ENCODE measurements at regions not wholly inside any gene's neighbourhood (a gene's known extent, or its start where the extent isn't known, plus 50 kb on each side); places are given as distances from the start of the nearest gene placed in this dataset.

DNA sequence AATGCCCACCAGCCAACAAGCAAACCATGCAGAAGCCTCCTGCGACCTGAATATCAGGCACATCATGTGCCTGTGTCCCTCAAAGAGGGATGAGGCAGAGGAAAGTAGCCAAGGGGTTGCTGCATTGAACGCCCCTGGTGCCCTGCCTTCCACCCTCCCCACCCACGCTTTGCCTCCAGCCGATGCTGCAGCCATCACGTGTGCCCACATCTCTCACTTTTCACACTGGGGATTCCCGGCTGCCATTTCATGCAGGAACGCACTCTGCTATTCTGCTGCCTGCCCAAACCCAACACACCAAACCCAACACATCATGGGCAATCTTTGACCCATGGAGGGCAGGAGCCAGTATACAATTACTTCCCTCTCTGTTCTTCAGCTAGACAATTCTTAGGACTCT, 462.2 kb upstream of the PROK2 start:
- Histone ChIP-seq H3K4me3 (no peak overlapping the region), H3K27ac (no peak overlapping the region)

DNA sequence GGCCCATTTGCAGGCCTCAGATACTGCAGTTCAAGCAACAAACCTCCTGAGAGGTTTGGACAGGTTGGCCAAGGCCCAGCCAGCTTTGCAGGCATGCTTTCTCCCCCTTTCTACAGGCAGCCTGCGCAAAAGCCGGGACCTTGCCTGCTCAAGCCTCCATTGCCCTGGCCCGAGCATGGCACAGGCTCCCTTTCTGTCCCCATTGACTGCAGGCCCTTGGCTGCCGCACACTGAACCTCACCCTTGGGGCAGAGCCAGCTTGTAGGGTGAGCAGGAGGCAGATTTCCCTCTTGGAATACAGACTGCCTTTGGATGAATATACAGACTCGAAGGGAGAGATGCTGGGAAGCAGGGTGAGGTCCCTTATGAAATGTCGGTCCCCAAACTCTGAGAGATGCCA, 461.7 kb upstream of the PROK2 start:
- Histone ChIP-seq H3K27ac (no peak overlapping the region), H3K4me3 (no peak overlapping the region)

DNA sequence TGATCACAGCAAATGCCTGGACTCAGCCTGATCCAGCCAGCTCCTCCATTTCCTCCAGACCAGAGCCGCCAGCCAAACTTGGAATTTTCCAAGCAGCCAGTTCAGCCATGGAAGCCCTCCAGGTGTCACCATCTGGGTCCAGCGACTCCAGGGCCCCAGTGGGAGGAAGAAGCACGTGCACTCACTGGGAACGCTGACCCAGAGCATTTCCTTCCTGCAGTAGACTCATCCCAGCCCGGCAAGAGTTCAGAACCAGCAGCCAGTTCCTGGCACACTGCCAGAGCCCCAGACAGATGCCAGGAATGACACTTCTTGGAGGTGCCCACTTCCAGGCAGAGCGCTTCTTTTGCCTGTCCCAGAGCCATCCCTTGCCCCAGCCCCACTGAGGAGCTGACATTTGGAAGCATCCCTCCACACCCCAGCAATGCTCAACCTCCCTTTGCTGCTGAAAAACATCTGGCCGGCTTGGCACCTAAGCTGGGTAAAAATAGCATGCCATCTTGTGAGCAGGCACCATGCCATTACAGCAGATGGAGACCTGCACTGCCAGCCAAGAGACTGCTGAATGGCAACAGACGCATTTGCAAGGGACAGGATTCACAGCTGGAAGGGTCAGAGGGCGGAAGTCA, 460.3 kb upstream of the PROK2 start:
- no peak overlapping the region for H3K27ac ChIP-seq
- H3K4me3 ChIP-seq = no peak overlapping the region

DNA sequence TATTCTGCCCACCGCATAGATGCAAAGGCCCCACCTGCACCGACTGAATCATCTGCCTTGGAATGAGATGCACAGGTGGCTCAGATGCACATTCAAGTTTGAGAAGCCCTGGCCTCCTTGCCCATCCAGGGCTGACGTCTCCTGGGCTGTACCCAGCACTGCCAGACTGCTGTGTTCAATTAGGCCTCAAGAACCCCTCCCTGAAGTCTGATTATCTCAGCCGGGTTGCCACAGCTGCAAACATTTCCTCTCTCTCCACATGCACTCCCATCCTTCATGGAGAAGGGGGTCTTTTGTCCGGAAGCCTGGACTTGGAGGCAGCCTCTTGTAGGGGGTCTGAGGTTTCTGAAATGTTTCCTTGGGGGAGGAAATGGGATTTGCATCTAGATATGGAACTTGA, 459.4 kb upstream of the PROK2 start:
- no peak overlapping the region for H3K27ac ChIP-seq
- H3K4me3 ChIP-seq = no peak overlapping the region

DNA sequence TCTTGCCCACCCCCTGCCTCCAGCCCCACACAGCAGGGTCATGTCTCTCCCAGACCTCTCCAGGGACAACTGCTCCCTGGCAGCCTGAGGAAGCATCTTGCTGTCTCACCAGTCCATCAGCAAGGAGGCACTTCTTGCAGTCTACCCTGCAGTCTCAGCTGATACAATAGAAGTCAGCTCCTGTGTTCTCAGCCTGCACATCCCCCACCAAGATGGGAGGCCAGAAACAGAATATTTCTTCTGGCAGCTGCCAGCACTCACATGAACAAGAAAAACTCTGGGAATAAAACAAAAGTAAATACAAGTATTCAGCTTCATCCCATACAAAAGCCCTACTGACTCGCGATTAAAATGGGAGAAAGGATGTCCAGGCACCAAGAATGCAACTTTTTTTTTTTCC, 457.4 kb upstream of the PROK2 start:
- H3K27ac ChIP-seq = no peak overlapping the region

DNA sequence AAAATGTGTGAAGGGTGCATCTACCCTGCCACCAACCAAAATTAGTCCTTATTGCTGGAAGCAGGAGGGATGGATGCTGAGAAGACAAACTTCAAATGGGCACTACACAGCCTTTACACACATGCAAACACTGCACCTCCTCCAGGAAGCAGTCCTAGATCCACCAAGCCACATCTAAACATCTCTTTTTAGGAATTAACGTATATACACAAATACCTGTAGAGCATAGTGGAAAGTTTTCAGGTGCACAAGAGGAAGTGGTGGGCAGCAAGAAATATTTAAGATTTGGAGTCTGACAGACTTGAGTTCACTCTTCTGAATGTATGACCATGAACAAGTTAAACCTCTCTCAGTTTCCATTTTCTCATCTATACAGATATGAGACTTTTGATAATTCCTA, 456.6 kb upstream of the PROK2 start:
- Histone ChIP-seq H3K4me3 (no peak overlapping the region), H3K27ac (no peak overlapping the region)

More for the DNA sequence above, 457.4 kb upstream of the PROK2 start:
- H3K4me3 ChIP-seq = no peak overlapping the region

DNA sequence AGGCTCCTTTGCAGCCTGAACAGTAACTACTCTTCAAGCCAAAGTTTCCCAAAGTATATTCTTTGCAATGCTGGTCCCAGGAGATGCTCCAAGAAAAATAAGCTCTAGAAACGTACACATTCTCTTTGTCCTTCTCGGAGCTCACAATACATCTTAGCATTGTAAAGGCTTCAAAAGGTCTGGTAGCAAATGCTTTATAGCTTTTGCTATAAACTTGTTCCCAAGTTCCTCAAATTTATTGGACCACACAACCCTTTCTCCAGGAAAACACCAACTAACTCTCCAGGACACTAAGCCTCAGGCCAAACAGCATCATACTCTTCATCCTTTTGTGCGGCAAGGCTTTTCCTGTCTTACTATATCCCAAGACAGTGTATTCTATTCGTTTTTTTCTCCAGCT, 455.6 kb upstream of the PROK2 start:
- no peak overlapping the region for H3K27ac ChIP-seq
- no peak overlapping the region for H3K4me3 ChIP-seq

DNA sequence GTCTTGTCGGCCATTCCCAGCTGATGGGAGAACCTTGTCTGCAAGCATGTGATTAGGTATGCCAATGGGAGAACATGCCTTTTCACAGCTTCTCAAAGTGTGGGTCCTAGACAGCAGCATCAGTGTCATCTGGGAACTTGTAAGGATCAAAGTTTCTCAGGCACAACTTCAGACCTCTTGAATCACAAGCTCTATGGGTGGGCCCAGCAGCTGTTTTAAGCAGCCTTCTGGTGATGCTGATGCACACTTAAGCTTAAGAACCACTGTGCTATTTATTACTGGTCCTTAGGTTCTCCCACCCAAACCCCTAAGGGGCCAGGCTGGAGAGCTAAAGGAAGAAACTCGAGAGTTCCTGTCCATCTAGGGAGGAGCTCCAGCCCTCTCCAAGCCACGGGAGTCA, 453.9 kb upstream of the PROK2 start:
- Histone ChIP-seq H3K4me3 (no peak overlapping the region), H3K27ac (peak overlapping the region in 3 of 21 experiments; percentile 30 to 68 (median 55))

DNA sequence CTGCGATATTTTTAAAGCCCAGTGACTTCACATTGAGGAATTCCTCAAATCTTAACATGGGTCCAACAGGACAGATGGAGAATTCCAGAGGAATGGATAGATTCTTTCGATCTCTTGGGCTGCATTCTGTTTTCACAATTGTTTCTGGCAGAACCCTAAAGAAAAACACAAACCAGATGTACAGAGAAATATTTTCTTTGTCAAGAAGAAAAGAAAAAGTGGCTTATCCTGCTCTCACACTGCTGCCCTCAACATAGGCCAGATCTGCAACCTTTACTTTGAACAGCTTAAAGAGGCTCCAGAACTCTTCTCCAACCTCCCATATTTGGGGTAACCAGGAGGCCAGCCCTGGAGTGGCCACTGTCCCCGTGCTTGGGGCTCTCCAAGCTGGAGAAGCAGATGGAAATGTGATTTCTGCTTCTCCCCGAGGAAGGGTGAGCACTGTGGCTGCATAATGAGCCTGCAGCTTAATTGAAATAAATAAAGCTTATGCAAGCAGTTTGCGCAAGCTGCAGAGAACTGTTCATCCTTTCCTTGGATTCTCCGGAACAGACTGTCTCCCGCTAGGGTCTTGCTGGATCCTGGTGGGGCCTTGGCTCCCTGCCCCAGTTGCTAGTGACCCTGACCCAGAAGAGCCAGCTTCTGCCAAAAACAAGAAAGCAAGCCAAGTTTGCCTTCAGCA, 453.2 kb upstream of the PROK2 start:
- H3K27ac ChIP-seq = peak overlapping the region in 4 of 21 experiments; percentile 1 to 68 (median 42)
- no peak overlapping the region for H3K4me3 ChIP-seq

DNA sequence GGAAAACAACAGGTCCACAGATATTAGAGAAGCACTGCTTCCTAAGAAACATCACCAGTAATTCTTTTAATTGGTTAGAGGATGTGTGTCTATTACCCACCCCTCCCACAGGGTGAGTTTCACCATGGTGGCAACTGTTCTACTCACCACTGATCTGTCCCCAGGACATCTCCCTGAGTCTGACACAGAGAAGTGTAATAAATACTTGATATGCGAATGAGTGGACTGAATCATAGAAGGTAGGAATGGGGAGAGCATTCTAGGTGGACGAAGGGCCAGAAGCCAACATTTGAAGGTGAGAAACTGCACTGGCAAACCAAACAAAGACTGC, 452.7 kb upstream of the PROK2 start:
- no peak overlapping the region for H3K27ac ChIP-seq
- no peak overlapping the region for H3K4me3 ChIP-seq

DNA sequence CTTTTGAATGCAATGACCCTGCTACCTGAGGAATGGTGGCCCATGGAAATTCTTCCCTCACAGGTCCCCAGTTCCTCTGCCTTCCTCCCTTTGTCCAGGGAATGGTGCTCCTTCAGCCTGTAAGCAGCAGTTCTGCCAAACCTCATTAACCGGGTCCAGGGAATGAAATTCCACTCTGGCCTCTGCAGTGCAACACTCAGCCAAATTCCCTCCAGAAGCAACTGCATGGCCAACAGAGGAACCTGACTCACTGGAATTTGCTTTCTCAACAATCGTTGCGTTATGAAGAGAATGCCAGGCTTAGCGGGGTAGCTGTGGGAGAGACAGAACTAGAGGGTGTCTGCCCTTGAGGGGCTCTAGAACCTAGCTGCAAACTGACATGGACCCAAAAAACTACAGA, 449.4 kb upstream of the PROK2 start:
- Histone ChIP-seq H3K4me3 (no peak overlapping the region), H3K27ac (no peak overlapping the region)

DNA sequence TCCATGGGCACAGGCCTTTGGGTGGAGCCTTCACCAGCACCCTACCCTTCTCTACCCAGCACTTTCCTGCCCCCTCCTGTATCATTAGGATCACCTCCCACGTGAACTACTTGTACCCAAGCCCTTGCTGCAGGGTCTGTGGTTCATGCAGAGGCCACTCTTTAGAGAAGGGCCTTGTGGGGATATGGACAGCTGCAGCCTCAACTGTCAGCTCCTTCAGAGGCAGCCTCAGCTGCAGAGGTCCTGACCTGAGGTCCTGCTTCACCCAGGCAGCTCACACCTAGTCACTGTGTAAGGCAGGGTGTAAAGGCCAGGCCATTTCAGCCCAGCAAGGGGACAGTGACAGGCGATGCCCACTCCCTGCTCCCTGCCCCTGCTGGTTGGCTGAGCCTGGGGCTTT, 448.6 kb upstream of the PROK2 start:
- H3K27ac ChIP-seq = peak overlapping the region in 1 of 21 experiments; percentile 46
- H3K4me3 ChIP-seq = no peak overlapping the region

DNA sequence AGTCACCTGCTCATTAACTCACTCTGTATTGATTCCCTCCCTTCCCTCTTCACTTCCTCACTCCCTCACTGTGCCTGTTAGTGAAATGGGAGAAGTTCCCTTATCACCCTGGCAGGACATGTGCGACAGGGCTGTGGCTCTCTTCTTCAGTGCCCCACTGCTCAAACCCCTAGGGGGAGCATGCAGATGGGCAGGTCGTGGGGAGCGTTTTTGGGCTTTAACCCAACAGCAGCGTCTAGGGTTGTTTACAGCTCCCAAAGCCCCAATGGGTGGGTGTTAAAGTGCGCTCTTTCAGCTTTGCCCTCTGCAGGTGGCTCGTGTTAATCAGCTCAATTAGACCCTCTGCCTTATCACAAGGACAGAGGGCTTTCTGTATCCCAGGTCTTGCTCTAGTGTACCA, 447.8 kb upstream of the PROK2 start:
- Histone ChIP-seq H3K27ac (no peak overlapping the region), H3K4me3 (no peak overlapping the region)

DNA sequence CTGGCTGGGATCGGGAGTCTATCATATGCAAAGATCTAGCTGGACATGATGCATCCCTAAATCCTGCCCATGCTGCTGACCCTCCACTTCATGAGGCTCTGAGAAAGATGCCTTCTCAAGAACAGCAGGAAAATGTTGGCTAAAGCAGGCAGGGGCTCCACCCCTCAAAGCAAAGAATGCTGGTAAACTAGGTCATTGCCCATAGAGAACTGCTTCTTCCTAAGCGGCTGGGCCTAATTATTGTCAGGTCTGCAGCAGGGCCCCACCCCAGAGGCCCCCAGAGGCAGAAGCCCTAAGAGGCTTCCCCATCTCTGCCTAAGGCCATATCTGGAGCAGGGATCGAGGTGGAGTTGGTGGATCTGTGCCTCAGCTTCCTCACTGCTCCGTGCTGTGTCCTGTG, 447.4 kb upstream of the PROK2 start:
- H3K27ac ChIP-seq = no peak overlapping the region
- no peak overlapping the region for H3K4me3 ChIP-seq

DNA sequence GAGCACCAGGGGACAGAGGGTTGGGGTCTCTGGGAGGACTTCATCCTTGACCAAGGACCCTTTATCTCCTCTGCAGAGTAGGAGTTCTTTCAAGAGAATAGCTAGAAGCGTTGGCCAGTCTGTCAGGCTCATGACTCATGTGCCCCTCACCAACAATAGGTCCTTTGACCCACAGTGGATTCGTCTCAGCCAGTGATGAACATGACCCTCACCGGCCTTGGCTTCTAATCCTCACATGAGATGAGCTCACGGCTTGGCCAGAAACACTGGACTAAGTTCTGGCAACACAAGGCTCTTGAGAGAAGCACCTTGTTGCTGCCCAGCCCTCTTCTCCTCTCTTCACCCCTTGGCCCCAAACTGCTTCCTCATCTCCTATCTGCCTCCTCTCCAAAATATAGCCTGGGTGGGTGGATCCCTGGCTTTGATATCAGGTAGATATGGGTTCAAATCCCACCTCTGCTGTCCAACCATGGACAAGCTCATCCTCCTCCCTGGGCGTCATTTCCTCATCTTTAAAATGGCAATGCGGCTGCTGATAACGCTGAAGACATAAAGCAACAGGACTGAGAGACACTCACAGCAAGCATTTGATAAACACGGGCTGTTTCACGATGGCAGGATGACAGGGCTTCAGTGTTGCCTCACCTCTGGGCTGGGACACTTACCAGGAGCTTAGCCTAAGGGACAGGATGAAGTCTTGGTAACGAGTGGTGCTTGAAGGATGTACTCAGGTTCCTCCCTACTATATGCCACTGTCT, 446.7 kb upstream of the PROK2 start:
- H3K27ac ChIP-seq = no peak overlapping the region
- H3K4me3 ChIP-seq = no peak overlapping the region

DNA sequence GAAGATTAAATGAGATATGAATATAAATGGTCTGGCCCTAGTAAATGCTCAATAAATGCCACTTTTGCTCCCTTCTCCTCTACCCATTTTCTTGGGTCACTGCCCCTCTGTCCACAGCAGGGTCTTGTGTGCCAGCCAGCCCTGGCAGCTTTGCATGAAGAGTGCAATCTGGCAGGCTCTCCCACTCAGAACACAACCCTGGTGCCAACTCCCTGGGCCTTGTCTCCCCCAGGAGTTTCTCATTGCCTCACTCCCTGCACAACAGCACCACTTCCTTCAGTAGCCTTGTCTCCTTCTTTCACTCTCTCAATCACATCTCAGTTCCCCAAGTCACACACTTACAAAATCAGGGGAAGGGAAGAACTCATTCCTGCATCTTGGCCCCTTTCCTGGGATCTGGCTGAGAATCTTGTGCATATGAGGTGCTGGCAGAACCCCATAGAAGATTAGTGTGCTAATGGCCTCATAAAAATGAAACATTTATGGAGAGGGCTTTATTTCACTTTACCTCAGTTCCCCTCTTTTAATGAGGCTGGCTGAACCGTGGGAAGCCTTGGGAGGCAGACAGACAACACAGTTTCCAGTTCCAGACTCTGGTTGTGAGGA, 445.9 kb upstream of the PROK2 start:
- Histone ChIP-seq H3K27ac (no peak overlapping the region), H3K4me3 (no peak overlapping the region)

DNA sequence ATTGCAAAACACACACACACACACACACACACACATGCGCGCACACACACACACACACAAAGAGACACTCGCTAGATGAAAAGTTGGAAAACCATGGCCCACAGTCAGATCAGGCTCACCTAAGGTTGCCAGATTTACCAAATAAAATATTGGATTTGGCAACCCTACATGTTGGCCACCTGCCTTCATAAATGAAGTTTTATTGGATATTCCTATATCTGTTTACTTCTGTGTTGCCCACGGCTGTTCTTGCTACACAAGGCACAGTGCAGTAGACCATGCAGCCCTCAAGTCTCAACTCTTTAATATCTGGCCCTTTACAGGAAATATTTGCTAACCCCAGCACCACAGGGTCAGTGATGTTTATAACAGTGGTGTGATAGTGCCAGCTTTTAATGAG, 445.0 kb upstream of the PROK2 start:
- Histone ChIP-seq H3K27ac (no peak overlapping the region), H3K4me3 (no peak overlapping the region)

DNA sequence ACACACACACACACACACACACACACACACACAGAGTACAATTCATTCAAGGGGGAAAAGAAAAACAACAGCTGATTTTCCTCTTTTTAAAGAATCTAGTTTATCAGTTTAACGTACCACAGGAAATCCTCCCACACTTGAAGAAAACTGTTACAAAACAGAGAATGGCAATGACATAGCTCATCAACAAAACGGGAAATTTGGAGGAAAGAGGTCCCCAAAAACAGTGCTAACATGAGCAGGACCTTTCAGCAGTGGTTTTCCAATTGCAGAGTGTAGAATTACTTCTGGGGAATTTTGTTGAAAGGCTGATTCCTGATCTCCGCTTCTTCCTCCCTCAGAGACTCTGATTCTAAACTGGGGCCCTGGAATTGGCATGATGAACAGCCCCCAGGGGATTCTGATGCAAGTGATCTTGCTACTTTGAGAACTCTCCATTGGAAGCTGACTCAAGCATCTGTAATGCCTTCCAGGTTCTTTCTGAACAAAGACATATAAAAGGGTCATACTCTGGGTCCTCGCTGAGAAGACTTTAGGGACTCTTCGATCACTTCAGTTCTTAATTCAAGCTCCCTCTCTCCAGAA, 442.6 kb upstream of the PROK2 start:
- H3K27ac ChIP-seq = no peak overlapping the region
- H3K4me3 ChIP-seq = no peak overlapping the region

DNA sequence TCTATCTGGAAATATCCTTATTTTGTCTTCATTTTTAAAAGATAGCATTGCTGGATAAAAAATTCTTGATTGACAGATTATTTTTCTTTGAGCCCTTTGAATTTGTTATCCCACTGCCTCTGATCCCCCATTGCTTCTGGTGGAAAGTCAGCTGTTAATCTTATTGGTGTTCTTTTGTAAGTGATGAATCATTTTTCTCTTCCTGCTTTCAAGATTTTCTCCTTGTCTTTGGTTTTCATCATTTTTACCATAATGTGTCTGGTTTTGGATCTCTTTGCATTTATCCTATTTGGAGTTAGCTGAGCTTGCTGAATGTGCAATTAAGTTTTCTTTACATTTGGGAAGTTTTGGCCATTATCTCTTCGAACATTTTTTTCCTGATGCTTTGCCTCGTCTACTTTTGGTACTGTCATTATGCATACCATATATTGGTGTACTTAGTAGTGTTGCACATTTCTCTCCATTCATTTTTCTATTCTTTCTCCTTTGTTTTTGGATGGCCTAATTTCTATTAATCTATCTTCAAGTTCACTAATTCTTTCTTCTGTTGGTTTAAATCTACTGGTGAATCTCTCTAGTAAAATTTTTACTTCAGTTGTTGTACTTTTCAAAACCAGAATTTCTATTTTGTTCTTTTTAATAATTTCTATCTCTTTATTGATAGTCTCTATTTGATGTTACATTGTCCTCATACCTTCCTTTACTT, 440.0 kb upstream of the PROK2 start:
- no peak overlapping the region for H3K27ac ChIP-seq
- H3K4me3 ChIP-seq = no peak overlapping the region

DNA sequence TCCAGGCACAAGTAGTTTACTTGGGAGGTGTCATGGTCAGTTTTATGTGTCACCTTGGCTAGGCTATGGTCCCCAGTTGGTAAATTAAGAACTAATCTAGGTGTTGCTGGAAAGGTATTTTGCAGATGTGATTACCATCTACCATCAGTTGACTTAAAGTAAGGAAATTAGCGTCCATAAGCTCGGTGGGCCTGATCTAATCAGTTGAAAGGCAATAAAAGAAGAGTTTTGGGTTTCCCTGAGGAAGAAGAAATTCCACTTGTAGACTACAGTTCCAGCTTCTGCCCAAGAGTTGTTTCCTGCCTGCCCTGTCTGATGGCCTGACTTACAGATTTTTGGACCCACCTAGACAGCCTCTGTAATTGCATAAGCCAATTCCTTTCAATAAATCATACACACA, 438.7 kb upstream of the PROK2 start:
- H3K27ac ChIP-seq = no peak overlapping the region
- H3K4me3 ChIP-seq = no peak overlapping the region
